OCI-LY3 (cell line): ENCODE measurements at regions not wholly inside any gene's neighbourhood (a gene's known extent, or its start where the extent isn't known, plus 50 kb on each side); places are given as distances from the start of the nearest gene placed in this dataset.

ENCODE experiments used
- CTCF ChIP-seq: fragments of 200-600, 300-600 bp; sonication (generic); IDR thresholded peaks from 2 replicates; pipeline ENCODE4 v1.5.1; 2014; ENCODE audit warnings: antibody characterized with exemption, low read length, low read depth
- EZH2phosphoT487 ChIP-seq: fragments of 200-600 bp; shearing (Covaris generic); IDR thresholded peaks from 2 replicates; pipeline ENCODE4 v1.6.1; 2018; ENCODE audit warnings: antibody characterized with exemption, mixed run types, low read depth

- TF ChIP-seq CTCF, result no peak
- TF ChIP-seq EZH2phosphoT487, result no peak
Measured at GRCh38 chr6:14885498-14885897, 360.4 kb upstream of the JARID2 start.
